GM18951 (cell line): ENCODE measurements at regions not wholly inside any gene's neighbourhood (a gene's known extent, or its start where the extent isn't known, plus 50 kb on each side); places are given as distances from the start of the nearest gene placed in this dataset.
"Not testable (repeated sequence)": the region's sequence is repeated elsewhere in the genome, so short reads cannot be mapped to it uniquely, and the experiment has no call there.

ENCODE experiments used
- POLR2A ChIP-seq: IDR thresholded peaks from 4 replicates; pipeline ENCODE4 v1.6.1; 2011; ENCODE audit warnings: mild to moderate bottlenecking; ENCODE audit not compliant: insufficient read length, insufficient read depth; ENCODE audit errors: extremely low read depth
- in situ Hi-C: fragments of 300-500 bp; cut with MboI; formaldehyde crosslinking; loops from one replicate; pipeline ENCODE4 v1.12.0; 2022; ENCODE audit warnings: low sequenced_read_pairs, mixed read lengths, inconsistent platforms; ENCODE audit not compliant: unreplicated experiment

DNA sequence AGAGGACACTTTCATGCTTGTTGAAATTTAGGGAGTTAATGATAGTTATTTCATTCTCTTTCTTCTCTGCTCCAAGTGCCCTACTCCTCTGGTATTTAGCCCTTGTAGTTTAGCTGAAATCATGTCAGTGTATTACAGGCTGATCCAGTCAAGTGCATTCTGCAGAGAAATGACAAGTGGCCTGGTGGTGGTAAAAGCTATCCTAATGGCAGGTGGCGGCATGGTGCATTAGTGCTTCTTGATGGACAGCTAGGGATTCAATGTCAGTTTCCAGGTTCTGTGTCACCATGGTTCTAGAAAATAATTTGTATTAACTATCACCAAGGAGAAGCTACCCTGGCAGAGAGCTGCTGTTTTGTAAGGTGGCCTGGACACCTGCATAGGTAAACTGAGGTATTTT, 90.0 kb upstream of the BNIP2 start:
- in situ Hi-C loops, result no loop called here
- no peak for TF ChIP-seq POLR2A

DNA sequence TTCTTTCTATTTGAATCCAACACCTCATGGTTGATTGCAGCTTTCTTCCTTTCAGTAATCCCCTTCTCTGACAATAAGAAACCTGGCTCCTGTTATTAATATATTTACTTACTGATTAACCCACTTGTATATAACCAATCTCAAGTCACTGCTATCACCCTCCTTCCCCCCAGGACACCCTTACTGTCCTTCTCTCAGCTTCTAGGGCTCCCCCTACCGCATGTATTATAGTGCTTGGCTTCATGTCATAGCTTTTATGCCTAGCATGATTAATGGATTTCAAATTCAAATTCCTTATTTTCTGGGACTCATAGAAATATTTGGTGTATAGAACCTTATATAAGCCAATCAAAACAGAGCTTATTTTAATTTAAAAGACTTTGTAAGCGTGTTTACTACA, 75.7 kb upstream of the BNIP2 start:
- in situ Hi-C loops, result no loop called here
- TF ChIP-seq POLR2A, result no peak

DNA sequence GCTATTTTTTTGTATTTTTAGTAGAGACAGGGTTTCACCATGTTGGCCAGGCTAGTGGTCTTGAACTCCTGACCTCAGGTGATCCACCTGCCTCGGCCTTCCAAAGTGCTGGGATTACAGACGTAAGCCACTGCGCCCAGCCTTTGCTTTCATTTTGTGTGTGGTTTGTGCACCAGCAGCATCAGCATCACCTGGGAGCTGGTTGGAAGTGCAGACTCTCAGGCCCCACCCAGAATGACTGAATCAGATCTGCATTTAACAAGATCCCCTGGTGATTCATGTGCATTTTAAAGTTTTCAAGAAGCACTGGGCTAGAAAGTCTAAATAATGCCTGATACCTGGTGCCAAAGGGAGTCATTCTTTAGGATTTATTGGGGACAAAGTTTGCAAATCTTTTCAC, 73.4 kb upstream of the BNIP2 start:
- no peak for TF ChIP-seq POLR2A
- in situ Hi-C loops, result no loop called here

DNA sequence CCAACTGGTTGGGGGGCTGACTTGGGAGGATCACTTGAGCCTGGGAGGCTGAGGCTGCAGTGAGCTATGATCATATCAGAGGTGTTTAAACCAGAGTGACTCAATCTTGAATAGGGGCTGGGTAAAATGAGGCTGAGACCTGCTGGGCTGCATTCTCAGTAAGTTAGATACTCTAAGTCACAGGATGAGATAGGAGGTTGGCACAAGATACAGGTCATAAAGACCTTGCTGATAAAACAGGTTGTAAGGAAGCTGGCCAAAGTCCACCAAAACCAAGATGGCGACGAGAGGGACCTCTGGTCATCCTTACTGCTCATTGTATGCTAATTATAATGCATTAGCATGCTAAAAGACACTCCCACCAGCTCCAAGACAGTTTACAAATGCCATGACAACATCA, 71.1 kb upstream of the BNIP2 start:
- in situ Hi-C loops, result not testable (repeated sequence)

DNA sequence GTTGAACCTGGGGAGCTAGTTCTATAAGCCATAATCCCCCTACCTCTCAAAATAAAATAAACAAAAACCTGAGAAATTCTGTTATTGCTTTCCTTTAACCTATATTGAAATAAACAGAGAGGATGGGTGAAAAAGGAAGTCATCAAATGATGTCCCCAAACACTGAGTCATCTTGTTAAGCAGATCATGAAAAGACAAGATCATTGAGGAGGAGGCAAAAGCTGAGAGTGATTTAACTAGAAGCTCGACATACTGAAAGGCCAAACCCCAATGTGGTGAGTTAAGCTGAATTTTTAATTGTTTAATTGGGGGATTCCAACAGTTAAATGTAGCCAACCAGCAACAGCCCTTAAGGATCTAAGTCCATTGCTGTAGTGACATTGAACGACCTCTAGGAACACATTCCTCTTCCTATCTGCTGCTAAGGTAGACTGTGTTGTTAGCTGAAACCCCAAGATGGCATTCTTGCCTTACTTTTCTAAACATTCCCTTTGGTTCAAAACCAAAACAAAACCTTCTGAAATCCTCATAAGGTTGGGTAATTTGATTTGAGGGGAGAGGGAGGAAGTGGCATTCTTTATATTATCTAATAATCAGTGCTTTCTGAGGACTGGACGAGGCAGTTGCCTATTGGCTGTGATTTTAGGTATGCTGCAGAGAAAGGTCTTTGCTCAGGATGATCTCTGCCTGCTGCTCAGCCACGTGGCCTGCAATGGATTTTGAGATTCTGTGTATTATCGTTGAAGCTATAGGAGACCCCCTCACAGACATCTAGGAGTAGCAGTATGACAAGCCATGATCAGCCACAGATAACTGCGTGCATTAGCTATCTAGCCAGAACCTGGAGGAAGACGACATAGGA, 62.7 kb upstream of the BNIP2 start:
- in situ Hi-C loops, result no loop called here
- no peak for TF ChIP-seq POLR2A

DNA sequence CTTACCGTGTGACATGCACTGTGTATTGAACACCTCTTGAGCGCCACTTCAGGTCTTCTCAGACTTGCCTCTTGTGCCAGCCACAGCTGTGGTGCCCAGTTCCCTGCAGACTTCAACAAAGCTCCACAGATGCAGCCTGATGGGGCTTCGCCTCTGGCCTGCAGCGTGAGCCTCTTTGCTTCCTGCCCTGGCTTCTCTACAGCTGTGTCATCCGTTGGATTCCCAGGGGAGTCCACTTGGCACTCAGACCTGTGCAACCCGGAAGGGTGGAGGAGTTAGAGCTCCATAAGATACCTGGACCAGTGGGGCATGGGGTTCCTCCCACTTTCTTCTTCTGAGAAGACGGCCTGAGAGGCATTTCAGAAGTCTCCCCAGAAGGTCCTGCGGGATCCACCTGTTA, 57.7 kb upstream of the BNIP2 start:
- in situ Hi-C loops, result loop anchor here (25.0 kb wide), 1 partner anchor 566 kb away; no protein-coding TSS in a partner anchor

DNA sequence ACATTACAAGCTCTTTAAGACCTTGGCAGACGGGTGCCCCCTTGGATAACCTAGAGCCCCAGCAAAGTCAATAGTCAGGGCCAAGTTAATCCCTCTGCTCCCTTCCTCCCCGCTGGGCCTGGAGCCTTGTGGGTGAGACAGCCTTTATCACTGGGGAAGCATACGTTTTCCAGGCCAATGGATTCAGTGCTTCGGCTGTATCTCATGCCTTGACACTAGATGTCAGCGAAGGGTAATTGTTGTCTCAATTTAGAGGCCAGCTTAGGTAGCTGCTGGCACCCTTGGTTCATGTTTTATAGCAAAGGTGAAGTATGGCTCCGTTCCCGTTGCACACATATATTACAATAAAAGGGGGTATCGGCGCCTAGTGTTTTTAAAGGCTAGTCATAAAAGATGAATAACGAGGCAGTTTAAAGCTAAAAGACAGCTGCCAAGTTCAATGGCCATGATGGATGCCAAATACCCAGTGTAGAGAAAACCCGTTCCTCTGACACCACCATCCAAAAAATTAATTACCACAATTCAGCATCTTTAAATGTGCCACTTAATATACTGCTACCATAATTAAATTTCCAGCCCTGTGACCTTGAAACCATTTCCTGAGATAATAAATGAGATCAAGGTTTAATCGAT, 52.3 kb upstream of the BNIP2 start:
- in situ Hi-C loops, result loop anchor here (25.0 kb wide), 1 partner anchor 571 kb away; no protein-coding TSS in a partner anchor
- TF ChIP-seq POLR2A, result no peak

More for the DNA sequence above, 57.7 kb upstream of the BNIP2 start:
- TF ChIP-seq POLR2A, result no peak

DNA sequence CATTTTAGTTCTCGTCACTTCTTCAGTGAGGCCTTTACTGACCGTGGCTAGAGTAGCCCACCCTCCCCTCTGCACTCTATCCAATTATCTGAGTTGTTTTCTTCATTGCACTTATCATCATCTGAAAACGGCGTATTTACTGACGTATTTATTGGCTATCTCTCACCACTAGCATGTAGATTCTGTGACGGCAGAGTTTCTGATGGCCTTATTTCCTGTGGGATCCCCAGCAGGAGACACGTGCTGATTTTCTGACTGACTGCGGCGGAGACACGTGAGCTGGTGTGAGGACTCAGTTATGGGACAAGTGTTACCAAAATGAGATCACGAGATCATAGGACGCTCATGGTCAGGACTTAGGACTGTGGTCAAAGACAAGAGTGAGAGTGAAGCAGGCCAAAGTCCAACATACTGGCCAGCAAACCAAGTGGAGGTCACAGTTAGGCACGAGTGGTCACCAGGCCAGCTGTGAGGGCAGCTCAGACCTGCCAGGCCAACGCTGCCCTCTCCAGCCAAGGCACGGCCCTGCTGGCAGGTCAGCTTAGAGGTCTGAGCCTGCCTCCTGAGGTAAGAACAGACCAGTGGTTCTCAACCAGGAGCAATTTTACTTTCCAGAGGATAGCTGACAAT, 50.6 kb upstream of the BNIP2 start:
- TF ChIP-seq POLR2A, result no peak
- in situ Hi-C loops, result loop anchor here (25.0 kb wide), 1 partner anchor 573 kb away; no protein-coding TSS in a partner anchor
